HCT116 (cell line): ENCODE measurements at regions not wholly inside any gene's neighbourhood (a gene's known extent, or its start where the extent isn't known, plus 50 kb on each side); places are given as distances from the start of the nearest gene placed in this dataset.

Source experiments
- ATAC-seq: fragments of 200-7000 bp; cut with Tn5 transposase; 2 replicates; pipeline ENCODE4 v1.9.1; 2020; ENCODE audit warnings: mild to moderate bottlenecking, moderate library complexity
- BruUV-seq: library from RNA; stranded (reverse); fragments of 400-500 nt; replicated peaks from 2 replicates; lab custom pipeline; 2021; lab: Mats Ljungman, UMichigan
- CTCF ChIA-PET: fragments of 300-600 bp; sonication (Branson Sonifier 250); formaldehyde crosslinking; loops from one replicate; lab custom pipeline; 2021; ENCODE audit warnings: antibody characterized with exemption; lab: Charles Lee
- POLR2A ChIA-PET: fragments of 300-600, 350-600 bp; sonication (Branson Sonifier 250); formaldehyde crosslinking; loops from one replicate; lab custom pipeline; 2021; ENCODE audit warnings: antibody characterized with exemption; lab: Charles Lee
- RAD21 ChIA-PET, 2 experiments: fragments of 300-600 bp; sonication (Branson Sonifier 250); formaldehyde crosslinking; loops; one replicate each; lab custom pipeline; 2023; ENCODE audit warnings: low total read pairs in 2 of 2; ENCODE audit not compliant: uncharacterized antibody in 2 of 2, unreplicated experiment in 2 of 2, low non-redundant PET in 1 of 2; lab: Charles Lee
- DNase-seq: peaks from one replicate; pipeline ENCODE4 v3.0.0-alpha.2; 2010; ENCODE audit warnings: low read depth, low spot score
- H2AFZ ChIP-seq: fragments of 200-600 bp; shearing (Covaris generic), sonication (generic); 2 replicates; pipeline ENCODE4 v1.6.1; 2017; ENCODE audit warnings: low read depth, mixed run types, mixed read lengths, antibody characterized with exemption, low read length; ENCODE audit not compliant: poor library complexity, severe bottlenecking
- H3K27ac ChIP-seq: 2 replicates; pipeline ENCODE4 v1.5.1; 2012; ENCODE audit warnings: low read depth, low read length
- H3K27me3 ChIP-seq: fragments of 200-600 bp; sonication (generic); 2 replicates; pipeline ENCODE4 v1.6.1; 2016; ENCODE audit warnings: mixed run types, low read length, mixed read lengths; ENCODE audit not compliant: insufficient read depth
- H3K36me3 ChIP-seq, 2 experiments: fragments of 200-500 bp in 1 of 2; fragments of 200-600 bp in 1 of 2; sonication (Bioruptor generic) in 1 of 2; sonication (generic) in 1 of 2; 2 replicates each; pipeline versions ENCODE4 v1.5.1 to v1.6.1; 2014 to 2016; ENCODE audit warnings: low read length in 2 of 2, inconsistent platforms in 1 of 2, mixed read lengths in 1 of 2, mixed run types in 1 of 2; ENCODE audit not compliant: insufficient read depth in 2 of 2, control insufficient read depth in 1 of 2
- H3K4me1 ChIP-seq, 2 experiments: fragments of 200-600 bp in 1 of 2; sonication (generic) in 1 of 2; 2 replicates each; pipeline versions ENCODE4 v1.5.1 to v1.6.1; 2012 to 2017; ENCODE audit warnings: low read length in 2 of 2, inconsistent platforms in 1 of 2, mild to moderate bottlenecking in 1 of 2, mixed read lengths in 1 of 2, mixed run types in 1 of 2, moderate library complexity in 1 of 2; ENCODE audit not compliant: insufficient read depth in 2 of 2, control insufficient read depth in 1 of 2
- H3K4me2 ChIP-seq: fragments of 200-600 bp; sonication (generic); 2 replicates; pipeline ENCODE4 v1.6.1; 2017; ENCODE audit warnings: mixed run types, low read length, mixed read lengths
- H3K4me3 ChIP-seq, 2 experiments: fragments of 200-600 bp in 1 of 2; sonication (generic) in 1 of 2; replicated peaks in 1 of 2; 2 replicates each; pipeline ENCODE4 v1.5.1; 2011 to 2016; ENCODE audit warnings: low read length in 2 of 2, control low read depth in 1 of 2, low read depth in 1 of 2, mild to moderate bottlenecking in 1 of 2, mixed read lengths in 1 of 2, mixed run types in 1 of 2
- H3K79me2 ChIP-seq: fragments of 200-600 bp; sonication (generic); 2 replicates; pipeline ENCODE4 v1.6.1; 2017; ENCODE audit warnings: mild to moderate bottlenecking, mixed run types, low read length, moderate library complexity, mixed read lengths; ENCODE audit not compliant: insufficient read depth
- H3K9ac ChIP-seq: fragments of 200-600 bp; sonication (generic); 2 replicates; pipeline ENCODE4 v1.6.1; 2016; ENCODE audit warnings: low read length, mixed read lengths
- H3K9me2 ChIP-seq: fragments of 200-600 bp; sonication (generic), shearing (Covaris generic); 2 replicates; pipeline ENCODE4 v1.6.1; 2017; ENCODE audit warnings: mixed run types, mild to moderate bottlenecking, moderate library complexity; ENCODE audit not compliant: insufficient read depth
- H3K9me3 ChIP-seq, 2 experiments: fragments of 200-500 bp in 1 of 2; fragments of 200-600 bp in 1 of 2; sonication (Bioruptor generic) in 1 of 2; sonication (generic) in 1 of 2; 2 replicates each; pipeline ENCODE4 v1.6.1; 2014 to 2017; ENCODE audit warnings: low read length in 2 of 2, mixed read lengths in 2 of 2, inconsistent platforms in 1 of 2, low read depth in 1 of 2, mild to moderate bottlenecking in 1 of 2, mixed run types in 1 of 2, moderate library complexity in 1 of 2; ENCODE audit not compliant: control insufficient read depth in 1 of 2, insufficient read depth in 1 of 2
- H4K20me1 ChIP-seq: fragments of 200-600 bp; sonication (generic), shearing (Covaris generic); 2 replicates; pipeline ENCODE4 v1.6.1; 2017; ENCODE audit warnings: mixed run types, mild to moderate bottlenecking, moderate library complexity; ENCODE audit not compliant: insufficient read depth
- ATF3 ChIP-seq: IDR thresholded peaks from 2 replicates; pipeline ENCODE4 v1.6.1; 2012
- CEBPB ChIP-seq: IDR thresholded peaks from 2 replicates; pipeline ENCODE4 v1.6.1; 2012; ENCODE audit warnings: low read depth
- FOSL1 ChIP-seq: IDR thresholded peaks from 2 replicates; pipeline ENCODE4 v1.6.1; 2012; ENCODE audit warnings: low read depth
- JUND ChIP-seq: IDR thresholded peaks from 2 replicates; pipeline ENCODE4 v1.6.1; 2012
- MAX ChIP-seq: IDR thresholded peaks from 2 replicates; pipeline ENCODE4 v1.6.1; 2012
- RAD21 ChIP-seq: IDR thresholded peaks from 2 replicates; pipeline ENCODE4 v1.6.1; 2012; ENCODE audit warnings: low read depth, mild to moderate bottlenecking
- ZBTB33 ChIP-seq: IDR thresholded peaks from 2 replicates; pipeline ENCODE4 v1.6.1; 2011; ENCODE audit warnings: mild to moderate bottlenecking, low read length, moderate library complexity; ENCODE audit not compliant: insufficient replicate concordance; ENCODE audit errors: extremely low read depth
- ZFX ChIP-seq: fragments of 450-650 bp; IDR thresholded peaks from 2 replicates; pipeline ENCODE4 v1.6.1; 2017
- ZNF274 ChIP-seq: fragments of 200-500 bp; sonication (Bioruptor generic); IDR thresholded peaks from 2 replicates; pipeline ENCODE4 v1.6.1; 2014; ENCODE audit warnings: mild to moderate bottlenecking, low read depth, low read length, inconsistent platforms
- intact Hi-C: fragments of 100-400 bp; cut with micrococcal nuclease; formaldehyde crosslinking; loops from 2 replicates; pipeline ENCODE4 v1.10.0; 2022

GRCh38 chr2:56465491-56465890 lies 281.7 kb downstream of the CCDC85A start:
- Histone ChIP-seq H3K79me2 (no peaks in the 10 kb centered on the region), H3K27me3 (no peaks in the 10 kb centered on the region)
- no TSS peak for BruUV-seq

More at GRCh38 chr2:56465491-56465890, 281.7 kb downstream of the CCDC85A start:
- Histone ChIP-seq H3K27ac (no peak overlapping the region), H3K4me3 (no peak overlapping the region), H3K4me2 (no peak overlapping the region), H3K9me3 (no peaks in the 10 kb centered on the region), H3K9ac (no peak overlapping the region), H3K4me1 (no peaks in the 10 kb centered on the region), H4K20me1 (no peaks in the 10 kb centered on the region), H2AFZ (no peak overlapping the region), H3K36me3 (no peaks in the 10 kb centered on the region), H3K9me2 (no peaks in the 10 kb centered on the region)
- ATAC-seq (no peak), DNase-seq (no peak)
- intact Hi-C loops, result no loop called here
- POLR2A ChIA-PET, result no interaction called here
- RAD21 ChIA-PET, result no interaction called here
- CTCF ChIA-PET, result no interaction called here
- TF ChIP-seq FOSL1, result no peak
- TF ChIP-seq ZNF274, result no peak
- TF ChIP-seq CEBPB, result no peak
- no peak for TF ChIP-seq MAX
- TF ChIP-seq RAD21, result no peak
- TF ChIP-seq ZFX, result no peak
- TF ChIP-seq JUND, result no peak
- TF ChIP-seq ZBTB33, result no peak
- no peak for TF ChIP-seq ATF3
